Stimulated activated naive CD8-positive, alpha-beta T cell treated with anti-CD3 and anti-CD28 coated beads, Interleukin-15, Interleukin-2, amounts not matched to agents 100 ng/mL and 50 ng/mL, for 24 hours (primary cell): ENCODE measurements at regions not wholly inside any gene's neighbourhood (a gene's known extent, or its start where the extent isn't known, plus 50 kb on each side); places are given as distances from the start of the nearest gene placed in this dataset.

Experiments
- H3K27ac Mint-ChIP-seq: one replicate; pipeline ENCODE4 v1.8.0; 2021; ENCODE audit warnings: mild to moderate bottlenecking, mixed read lengths
- H3K27me3 Mint-ChIP-seq: one replicate; pipeline ENCODE4 v1.8.0; 2021; ENCODE audit warnings: mixed read lengths
- H3K36me3 Mint-ChIP-seq: one replicate; pipeline ENCODE4 v1.8.0; 2021; ENCODE audit warnings: low read depth, mixed read lengths
- H3K4me1 Mint-ChIP-seq: one replicate; pipeline ENCODE4 v1.8.0; 2021; ENCODE audit warnings: low read depth, mixed read lengths
- H3K4me3 Mint-ChIP-seq: one replicate; pipeline ENCODE4 v1.8.0; 2021; ENCODE audit warnings: mild to moderate bottlenecking, mixed read lengths
- H3K9me3 Mint-ChIP-seq: one replicate; pipeline ENCODE4 v1.8.0; 2021; ENCODE audit warnings: mixed read lengths

- peaks cover 13% of the 10 kb centered on the region for H3K4me1 Mint-ChIP-seq
- H3K36me3 Mint-ChIP-seq = peaks cover 5% of the 10 kb centered on the region
- peaks cover 15% of the 10 kb centered on the region for H3K9me3 Mint-ChIP-seq
- no peak overlapping the region for H3K4me3 Mint-ChIP-seq
- H3K27me3 Mint-ChIP-seq = no peaks in the 10 kb centered on the region
- no peak overlapping the region for H3K27ac Mint-ChIP-seq
Observed at GRCh38 chr20:1712634-1713624, 55.4 kb upstream of the SIRPG start.

- H3K27ac Mint-ChIP-seq = no peak overlapping the region
- H3K9me3 Mint-ChIP-seq = peaks cover 15% of the 10 kb centered on the region
- peaks cover 20% of the 10 kb centered on the region for H3K4me1 Mint-ChIP-seq
- H3K27me3 Mint-ChIP-seq = no peaks in the 10 kb centered on the region
- peaks cover 5% of the 10 kb centered on the region for H3K36me3 Mint-ChIP-seq
- H3K4me3 Mint-ChIP-seq = no peak overlapping the region
Observed at GRCh38 chr20:1711826-1712601, 54.4 kb upstream of the SIRPG start.

DNA sequence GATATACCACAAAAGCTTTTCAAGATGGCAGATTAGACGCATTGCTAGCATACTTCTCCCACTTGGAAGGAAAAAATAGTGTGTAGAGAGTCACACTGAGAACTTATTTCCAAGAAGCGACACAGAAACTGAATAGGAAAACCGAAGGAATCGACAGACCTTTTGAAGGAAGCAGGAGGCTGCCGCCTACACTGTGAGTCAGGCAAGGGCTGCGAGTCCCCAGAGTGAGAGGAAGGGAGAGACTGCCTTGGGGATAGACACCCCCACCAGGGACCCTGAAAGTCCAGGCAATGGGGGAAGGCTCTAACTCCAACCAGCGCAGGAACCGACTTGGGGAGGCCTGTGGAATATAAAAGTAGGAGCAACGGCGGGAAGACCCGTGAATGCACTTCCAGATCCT lies 53.7 kb upstream of the SIRPG start:
- no peak overlapping the region for H3K27ac Mint-ChIP-seq
- H3K27me3 Mint-ChIP-seq = no peaks in the 10 kb centered on the region
- peaks cover 15% of the 10 kb centered on the region for H3K9me3 Mint-ChIP-seq
- H3K36me3 Mint-ChIP-seq = peaks cover 5% of the 10 kb centered on the region
- peaks cover 23% of the 10 kb centered on the region for H3K4me1 Mint-ChIP-seq
- H3K4me3 Mint-ChIP-seq = no peak overlapping the region

GRCh38 chr20:1710484-1710883 lies 52.9 kb upstream of the SIRPG start:
- Mint-ChIP-seq H3K36me3 (peaks cover 5% of the 10 kb centered on the region), H3K27ac (no peak overlapping the region), H3K4me3 (no peak overlapping the region), H3K27me3 (no peaks in the 10 kb centered on the region), H3K9me3 (peaks cover 15% of the 10 kb centered on the region), H3K4me1 (peaks cover 23% of the 10 kb centered on the region)

GRCh38 chr20:1707588-1708449 lies 50.2 kb upstream of the SIRPG start:
- Mint-ChIP-seq H3K27ac (no peak overlapping the region), H3K9me3 (peaks cover 21% of the 10 kb centered on the region), H3K27me3 (no peaks in the 10 kb centered on the region), H3K4me3 (no peak overlapping the region), H3K4me1 (peaks cover 23% of the 10 kb centered on the region), H3K36me3 (peaks cover 7% of the 10 kb centered on the region)
